Neural progenitor cell (in vitro differentiated cells): ENCODE measurements at regions not wholly inside any gene's neighbourhood (a gene's known extent, or its start where the extent isn't known, plus 50 kb on each side); places are given as distances from the start of the nearest gene placed in this dataset.

Experiments
- EZH2phosphoT487 ChIP-seq: fragments of 200-600 bp; sonication (generic); IDR thresholded peaks from 2 replicates; pipeline ENCODE4 v1.6.1; 2017; ENCODE audit warnings: antibody characterized with exemption
- TF ChIP-seq, protein P1 (sequence below): fragments of 200-600 bp; sonication (generic); IDR thresholded peaks from 2 replicates; pipeline ENCODE4 v1.5.1; 2017; ENCODE audit warnings: antibody characterized with exemption, mild to moderate bottlenecking

DNA sequence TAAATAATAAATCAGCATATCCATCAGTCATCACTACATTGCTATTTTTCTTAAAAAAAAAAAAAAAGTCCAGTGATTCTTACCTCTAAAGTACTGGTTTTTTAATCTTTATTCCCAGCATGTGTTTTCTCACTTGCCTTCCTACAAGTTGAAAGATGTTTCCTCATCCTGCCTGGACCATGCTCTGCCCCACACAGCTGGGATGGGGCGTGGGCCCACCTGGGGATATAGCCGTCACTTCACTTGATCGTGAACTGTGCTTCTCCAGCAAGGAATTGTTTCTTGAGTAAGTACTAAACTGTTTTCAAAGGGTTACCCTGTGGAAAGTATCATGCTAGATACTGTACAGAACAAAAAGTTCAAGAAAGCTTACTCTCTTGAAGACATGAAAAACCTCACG is 212.6 kb upstream of the HTR1E start:
- TF ChIP-seq, protein P1, sequence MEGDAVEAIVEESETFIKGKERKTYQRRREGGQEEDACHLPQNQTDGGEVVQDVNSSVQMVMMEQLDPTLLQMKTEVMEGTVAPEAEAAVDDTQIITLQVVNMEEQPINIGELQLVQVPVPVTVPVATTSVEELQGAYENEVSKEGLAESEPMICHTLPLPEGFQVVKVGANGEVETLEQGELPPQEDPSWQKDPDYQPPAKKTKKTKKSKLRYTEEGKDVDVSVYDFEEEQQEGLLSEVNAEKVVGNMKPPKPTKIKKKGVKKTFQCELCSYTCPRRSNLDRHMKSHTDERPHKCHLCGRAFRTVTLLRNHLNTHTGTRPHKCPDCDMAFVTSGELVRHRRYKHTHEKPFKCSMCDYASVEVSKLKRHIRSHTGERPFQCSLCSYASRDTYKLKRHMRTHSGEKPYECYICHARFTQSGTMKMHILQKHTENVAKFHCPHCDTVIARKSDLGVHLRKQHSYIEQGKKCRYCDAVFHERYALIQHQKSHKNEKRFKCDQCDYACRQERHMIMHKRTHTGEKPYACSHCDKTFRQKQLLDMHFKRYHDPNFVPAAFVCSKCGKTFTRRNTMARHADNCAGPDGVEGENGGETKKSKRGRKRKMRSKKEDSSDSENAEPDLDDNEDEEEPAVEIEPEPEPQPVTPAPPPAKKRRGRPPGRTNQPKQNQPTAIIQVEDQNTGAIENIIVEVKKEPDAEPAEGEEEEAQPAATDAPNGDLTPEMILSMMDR = no peak
- no peak for TF ChIP-seq EZH2phosphoT487
